NCI-H2081 treated with DMSO at 0.1 percent for 48 hours (cell line): ENCODE measurements at regions not wholly inside any gene's neighbourhood (a gene's known extent, or its start where the extent isn't known, plus 50 kb on each side); places are given as distances from the start of the nearest gene placed in this dataset.
"Not testable (repeated sequence)": the region's sequence is repeated elsewhere in the genome, so short reads cannot be mapped to it uniquely, and the experiment has no call there.

ENCODE experiments used
- DNase-seq: peaks from one replicate; lab custom pipeline; 2025; lab: John Stamatoyannopoulos, UW

GRCh38 chr12:13562915-13563742 is 366.6 kb downstream of the EMP1 start:
- no peak for DNase-seq

- DNase-seq = no peak
Observed at GRCh38 chr12:13561923-13562322, 365.4 kb downstream of the EMP1 start.

DNA sequence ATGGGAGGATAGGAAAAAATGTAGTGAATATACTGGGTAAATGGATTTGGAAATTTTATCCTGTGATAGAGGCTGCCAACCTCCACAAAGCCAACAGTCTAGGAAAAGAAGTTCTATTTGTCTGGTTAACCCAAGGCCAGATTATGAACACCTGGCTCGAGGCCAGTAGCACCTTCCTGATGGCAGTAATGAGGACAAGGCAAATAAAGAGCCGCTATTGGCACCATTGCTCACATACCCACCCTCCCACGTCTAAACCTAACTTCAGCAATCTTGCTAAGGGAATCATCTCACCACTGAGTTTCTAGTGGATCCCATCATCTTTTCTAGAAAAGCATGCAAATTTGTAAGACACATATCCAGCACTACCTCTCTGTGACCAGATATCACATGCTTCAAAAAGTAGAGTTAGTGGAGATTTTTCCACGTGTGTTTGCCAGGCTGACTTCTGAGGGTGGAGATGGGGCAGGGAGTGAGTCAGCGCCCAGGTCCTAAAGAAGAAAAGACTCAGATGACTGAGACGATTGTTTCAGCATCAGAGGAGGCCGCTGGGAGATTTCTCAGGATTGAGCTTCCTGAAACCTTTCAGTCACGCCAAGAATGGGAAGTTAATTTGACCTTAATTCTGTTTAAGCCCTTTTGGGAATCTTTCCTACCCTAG is 362.9 kb downstream of the EMP1 start:
- DNase-seq = no peak

DNA sequence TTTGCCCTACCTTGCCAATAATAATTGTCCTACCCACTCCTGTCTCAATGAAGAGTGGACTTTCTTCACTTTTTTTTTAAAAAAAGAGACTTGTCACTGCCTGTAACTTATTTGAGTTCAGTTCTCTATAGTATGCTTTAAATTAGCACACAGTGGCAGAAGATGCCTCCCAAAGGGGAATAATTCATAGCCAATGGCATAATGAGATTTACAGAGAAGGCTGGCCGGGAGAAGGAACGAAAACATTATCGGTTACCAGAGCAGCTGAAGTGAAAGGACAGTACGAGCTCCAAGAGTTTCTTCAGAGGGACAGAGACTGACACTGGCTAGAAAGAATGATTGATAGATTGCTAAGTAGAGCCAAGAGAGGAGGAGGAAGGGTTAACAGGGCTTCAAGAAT is 356.3 kb downstream of the EMP1 start:
- no peak for DNase-seq

DNA sequence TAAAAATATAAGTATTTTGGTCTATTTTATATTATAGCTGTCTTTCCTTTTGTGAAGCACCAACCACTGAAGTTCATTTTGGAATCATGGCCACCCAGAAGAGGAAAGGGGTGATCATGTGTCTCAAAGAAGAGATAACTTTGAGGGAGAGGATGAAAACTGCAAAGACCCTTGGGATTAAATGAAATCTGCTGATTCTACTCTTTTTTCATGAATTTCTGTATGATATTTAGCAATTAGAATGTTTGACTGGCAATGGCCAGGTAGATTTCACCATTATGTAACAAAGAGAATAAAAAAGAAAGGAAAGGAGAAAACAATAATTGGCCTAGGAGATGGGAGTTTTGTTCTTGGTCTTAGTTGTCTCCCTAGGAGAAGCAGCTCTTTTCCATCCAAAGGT is 350.8 kb downstream of the EMP1 start:
- DNase-seq = no peak

GRCh38 chr12:13546231-13546630 is 349.7 kb downstream of the EMP1 start:
- DNase-seq = no peak

DNA sequence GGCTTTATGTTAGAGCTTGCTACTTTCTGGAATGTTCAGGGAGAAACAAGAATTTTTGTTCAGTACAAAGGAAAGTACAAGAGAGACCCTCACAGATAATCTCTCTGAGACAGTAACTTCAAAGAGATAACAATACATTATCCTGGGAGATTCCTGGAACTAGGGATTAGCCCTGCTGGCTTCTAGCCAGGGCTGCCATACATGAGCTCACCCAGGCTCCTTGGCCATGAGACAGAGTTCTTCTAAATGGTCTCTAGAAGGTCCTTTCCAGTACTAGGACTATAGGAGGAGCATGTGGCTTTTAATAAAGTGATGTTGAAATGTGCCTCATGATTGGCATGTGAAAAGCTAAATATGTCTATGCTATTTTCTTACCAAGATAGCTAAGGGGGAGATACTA is 342.5 kb downstream of the EMP1 start:
- DNase-seq = no peak

DNA sequence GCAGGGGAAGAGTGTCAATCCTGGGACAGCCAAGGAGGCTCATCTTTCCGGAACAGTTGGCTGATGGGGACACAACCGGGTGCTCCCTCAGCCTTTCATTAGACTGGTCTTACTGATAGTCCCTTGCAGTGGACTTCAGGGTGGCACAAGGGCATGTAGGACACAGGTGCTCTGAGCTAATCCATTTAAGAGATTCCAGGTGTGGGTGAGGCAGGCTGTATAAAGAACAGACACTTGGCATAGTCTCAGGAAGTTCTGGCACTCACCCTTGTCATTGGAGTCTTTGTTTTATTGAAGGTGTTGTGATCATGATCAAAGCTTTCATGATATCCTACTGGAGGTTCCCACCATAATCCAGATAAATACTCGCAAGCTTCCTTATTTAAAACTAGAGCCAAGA is 341.6 kb downstream of the EMP1 start:
- DNase-seq = no peak

DNA sequence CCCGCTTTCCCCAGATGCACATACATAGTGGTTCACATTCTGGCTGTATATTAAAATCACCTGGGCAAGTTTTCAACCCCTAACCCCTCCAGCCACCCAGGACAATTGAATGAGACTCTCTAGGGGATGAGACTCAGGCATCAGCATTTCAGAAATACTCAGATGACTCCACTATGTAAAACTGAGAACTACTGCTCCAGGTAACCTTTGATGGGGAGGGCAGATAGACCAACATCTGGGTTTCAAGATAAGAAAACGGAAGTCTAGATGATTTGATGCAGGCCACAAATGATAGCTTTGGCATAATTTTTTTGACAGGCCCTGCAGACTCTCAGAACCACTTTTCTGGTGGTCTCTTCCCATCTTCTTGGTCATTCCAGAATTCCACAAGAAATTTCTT is 341.1 kb downstream of the EMP1 start:
- DNase-seq = no peak

- DNase-seq = no peak
Observed at GRCh38 chr12:13536219-13536910, 339.8 kb downstream of the EMP1 start.

GRCh38 chr12:13534645-13535398 is 338.3 kb downstream of the EMP1 start:
- DNase-seq = peak; percentile 6

GRCh38 chr12:13534242-13534641 is 337.7 kb downstream of the EMP1 start:
- no peak for DNase-seq

DNA sequence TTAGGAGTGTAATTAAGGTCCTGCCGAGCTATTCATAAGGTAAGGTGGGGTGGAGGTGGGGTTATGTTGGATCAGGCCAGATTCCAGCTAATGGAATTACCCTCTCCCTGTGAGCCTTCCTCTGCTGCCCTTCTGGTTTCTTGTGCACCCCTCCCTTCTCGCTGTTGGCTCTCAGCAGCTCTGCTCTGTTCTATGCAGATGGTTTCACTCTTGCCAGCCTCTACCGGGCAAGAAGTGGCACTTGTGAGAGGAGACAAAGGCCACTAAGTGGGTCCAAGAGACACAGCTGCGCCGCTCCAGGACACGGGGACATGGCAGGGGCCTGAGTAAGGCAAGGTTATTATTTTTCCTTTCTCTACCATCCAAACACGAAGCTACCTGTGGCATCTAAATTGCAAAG is 334.4 kb downstream of the EMP1 start:
- DNase-seq = peak; percentile 10

- not testable (repeated sequence) for DNase-seq
Observed at GRCh38 chr12:13526185-13526921, 329.8 kb downstream of the EMP1 start.

- no peak for DNase-seq
Observed at GRCh38 chr12:13523536-13524307, 327.2 kb downstream of the EMP1 start.

DNA sequence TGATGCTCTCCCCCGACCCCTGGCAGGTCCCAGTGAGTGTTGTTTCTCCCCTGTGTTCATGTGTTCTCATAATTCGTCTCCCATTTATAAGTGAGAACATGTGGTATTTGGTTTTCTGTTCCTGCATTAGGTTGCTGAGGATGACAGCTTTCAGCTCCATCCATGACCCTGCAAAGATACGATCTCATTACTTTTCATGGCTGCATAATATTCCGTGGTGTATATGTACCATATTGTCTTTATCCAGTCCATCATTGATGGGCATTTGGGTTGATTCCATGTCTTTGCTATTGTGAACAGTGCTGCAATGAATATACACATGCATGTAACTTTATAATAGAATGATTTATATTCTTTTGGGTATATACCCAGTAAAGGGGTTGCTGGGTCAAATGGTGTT is 321.5 kb downstream of the EMP1 start:
- not testable (repeated sequence) for DNase-seq

- DNase-seq = no peak
Observed at GRCh38 chr12:13509740-13510139, 313.2 kb downstream of the EMP1 start.

DNA sequence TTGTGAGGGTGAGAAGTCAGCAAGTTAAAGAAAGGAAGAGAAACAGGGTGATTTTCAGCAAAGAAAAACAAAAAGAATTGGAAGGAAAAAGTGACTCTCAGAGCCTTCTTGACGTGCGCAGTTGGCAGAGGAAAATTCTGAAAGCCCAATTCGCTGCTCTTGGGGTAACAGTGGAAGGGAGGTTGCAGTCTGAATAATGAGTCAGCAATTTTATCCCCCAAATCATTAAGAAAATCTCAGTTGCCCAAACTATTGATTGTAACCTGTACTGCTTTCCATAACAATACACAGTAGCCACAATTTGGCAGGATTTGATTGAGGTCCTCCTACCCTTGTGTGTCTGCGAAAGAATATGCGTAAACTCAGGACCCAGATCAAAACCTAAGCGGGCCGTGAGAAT is 309.1 kb downstream of the EMP1 start:
- DNase-seq = no peak

GRCh38 chr12:13505224-13505623 is 308.7 kb downstream of the EMP1 start:
- no peak for DNase-seq

- no peak for DNase-seq
Observed at GRCh38 chr12:13504736-13505135, 308.2 kb downstream of the EMP1 start.

GRCh38 chr12:13504074-13504473 is 307.5 kb downstream of the EMP1 start:
- no peak for DNase-seq
